Lower lobe of right lung (tissue), 2 donors: ENCODE measurements at regions not wholly inside any gene's neighbourhood (a gene's known extent, or its start where the extent isn't known, plus 50 kb on each side); places are given as distances from the start of the nearest gene placed in this dataset.
A peak's percentile ranks its signal among the peaks of the same experiment; 100 is the strongest.
"Not testable (repeated sequence)": the region's sequence is repeated elsewhere in the genome, so short reads cannot be mapped to it uniquely, and the experiment has no call there.

Experiments
- ATAC-seq, 2 donors: fragments of 200-7000 bp; cut with Tn5 transposase; one replicate each; pipeline ENCODE4 v1.9.1; 2020 to 2022; ENCODE audit warnings: mild to moderate bottlenecking in 2 of 2, moderate library complexity in 2 of 2
- DNase-seq: peaks from one replicate; pipeline ENCODE4 v3.0.0-alpha.2; 2020
- H3K27ac ChIP-seq: fragments of 200-600 bp; one replicate; pipeline ENCODE4 v1.8.0; 2022
- H3K27me3 ChIP-seq: fragments of 200-600 bp; one replicate; pipeline ENCODE4 v1.8.0; 2022; ENCODE audit warnings: low read depth
- H3K36me3 ChIP-seq: fragments of 200-600 bp; one replicate; pipeline ENCODE4 v1.8.0; 2022; ENCODE audit warnings: mild to moderate bottlenecking
- H3K4me1 ChIP-seq: fragments of 200-600 bp; one replicate; pipeline ENCODE4 v1.8.0; 2022
- H3K4me3 ChIP-seq: fragments of 200-600 bp; one replicate; pipeline ENCODE4 v1.8.0; 2022; ENCODE audit warnings: mild to moderate bottlenecking
- H3K9me3 ChIP-seq: fragments of 200-600 bp; one replicate; pipeline ENCODE4 v1.8.0; 2022
- intact Hi-C: fragments of 100-400 bp; cut with DNase I; formaldehyde crosslinking; loops from one replicate; pipeline ENCODE4 v1.11.0; 2022
- donor health status: DM: no; HTN: yes; CAD: no; lungs with severe emphysema.

GRCh38 chr15:21656114-21656746 is 215.9 kb upstream of the POTEB3 start:
- H3K36me3 ChIP-seq, H3K9me3 ChIP-seq, H3K4me3 ChIP-seq, H3K4me1 ChIP-seq, H3K27ac ChIP-seq, DNase-seq, H3K27me3 ChIP-seq, intact Hi-C loops: not testable (repeated sequence)
- peak in 1 of 2 donors; percentile 52 for ATAC-seq

- intact Hi-C loops, H3K36me3 ChIP-seq, H3K27ac ChIP-seq, H3K4me1 ChIP-seq, H3K27me3 ChIP-seq, H3K4me3 ChIP-seq, H3K9me3 ChIP-seq, DNase-seq: not testable (repeated sequence)
- peak in 1 of 2 donors; percentile 57 for ATAC-seq
Measured at GRCh38 chr15:21653707-21654106, 213.4 kb upstream of the POTEB3 start.

- intact Hi-C loops, H3K36me3 ChIP-seq, ATAC-seq, DNase-seq, H3K9me3 ChIP-seq, H3K27ac ChIP-seq, H3K4me1 ChIP-seq, H3K27me3 ChIP-seq, H3K4me3 ChIP-seq: not testable (repeated sequence)
Measured at GRCh38 chr15:21638770-21639169, 198.5 kb upstream of the POTEB3 start.

GRCh38 chr15:21626694-21627093 is 186.4 kb upstream of the POTEB3 start:
- H3K9me3 ChIP-seq, H3K27me3 ChIP-seq, H3K4me1 ChIP-seq, ATAC-seq, intact Hi-C loops, H3K4me3 ChIP-seq, H3K27ac ChIP-seq, DNase-seq, H3K36me3 ChIP-seq: not testable (repeated sequence)

- H3K9me3 ChIP-seq, ATAC-seq, H3K4me3 ChIP-seq, H3K4me1 ChIP-seq, DNase-seq, H3K27me3 ChIP-seq, H3K27ac ChIP-seq, intact Hi-C loops, H3K36me3 ChIP-seq: not testable (repeated sequence)
Measured at GRCh38 chr15:21609223-21609622, 168.9 kb upstream of the POTEB3 start.

GRCh38 chr15:21565426-21565825 is 125.1 kb upstream of the POTEB3 start:
- H3K4me1 ChIP-seq, H3K4me3 ChIP-seq, H3K27ac ChIP-seq, H3K36me3 ChIP-seq, ATAC-seq, intact Hi-C loops, H3K9me3 ChIP-seq, H3K27me3 ChIP-seq, DNase-seq: not testable (repeated sequence)

- H3K9me3 ChIP-seq, H3K27ac ChIP-seq, H3K27me3 ChIP-seq, H3K36me3 ChIP-seq, intact Hi-C loops, DNase-seq, H3K4me1 ChIP-seq, H3K4me3 ChIP-seq: not testable (repeated sequence)
- ATAC-seq: peak; percentile 41 to 42
Measured at GRCh38 chr15:21551809-21552208, 111.5 kb upstream of the POTEB3 start.

- ATAC-seq: peak in 1 of 2 donors; percentile 77
- H3K4me3 ChIP-seq, intact Hi-C loops, H3K27me3 ChIP-seq, H3K9me3 ChIP-seq, H3K4me1 ChIP-seq, DNase-seq, H3K36me3 ChIP-seq, H3K27ac ChIP-seq: not testable (repeated sequence)
Measured at GRCh38 chr15:21546182-21546903, 106.0 kb upstream of the POTEB3 start.

GRCh38 chr15:21532785-21533184 is 92.5 kb upstream of the POTEB3 start:
- ATAC-seq, DNase-seq, intact Hi-C loops, H3K4me1 ChIP-seq, H3K9me3 ChIP-seq, H3K36me3 ChIP-seq, H3K4me3 ChIP-seq, H3K27ac ChIP-seq, H3K27me3 ChIP-seq: not testable (repeated sequence)

- DNase-seq, intact Hi-C loops, H3K27me3 ChIP-seq, H3K9me3 ChIP-seq, H3K4me3 ChIP-seq, H3K27ac ChIP-seq, H3K4me1 ChIP-seq, H3K36me3 ChIP-seq: not testable (repeated sequence)
- ATAC-seq: peak in 1 of 2 donors; percentile 51
Measured at GRCh38 chr15:21516248-21516647, 75.9 kb upstream of the POTEB3 start.

GRCh38 chr15:21515296-21515695 is 75.0 kb upstream of the POTEB3 start:
- intact Hi-C loops, H3K36me3 ChIP-seq, H3K4me3 ChIP-seq, DNase-seq, H3K27me3 ChIP-seq, H3K9me3 ChIP-seq, H3K4me1 ChIP-seq, H3K27ac ChIP-seq: not testable (repeated sequence)
- ATAC-seq: peak in 1 of 2 donors; percentile 54

- H3K27me3 ChIP-seq, H3K9me3 ChIP-seq, DNase-seq, H3K27ac ChIP-seq, intact Hi-C loops, H3K4me1 ChIP-seq, H3K4me3 ChIP-seq, ATAC-seq, H3K36me3 ChIP-seq: not testable (repeated sequence)
Measured at GRCh38 chr15:21503021-21503420, 62.7 kb upstream of the POTEB3 start.
